BJ (cell line): ENCODE measurements at regions not wholly inside any gene's neighbourhood (a gene's known extent, or its start where the extent isn't known, plus 50 kb on each side); places are given as distances from the start of the nearest gene placed in this dataset.
"Not testable (repeated sequence)": the region's sequence is repeated elsewhere in the genome, so short reads cannot be mapped to it uniquely, and the experiment has no call there.

Experiments
- CTCF ChIA-PET: fragments of 350-600 bp; formaldehyde crosslinking; extraction: SDS; loops from one replicate; lab custom pipeline; 2021; ENCODE audit warnings: antibody characterized with exemption, inconsistent platforms; lab: Yijun Ruan, JAX
- POLR2A ChIA-PET: fragments of 300-600 bp; sonication (Branson Sonifier 250); formaldehyde crosslinking; extraction: SDS; loops from one replicate; lab custom pipeline; 2021; ENCODE audit warnings: antibody characterized with exemption; lab: Charles Lee
- DNase-seq: peaks from one replicate; pipeline ENCODE4 v3.0.0-alpha.2; 2011; ENCODE audit warnings: low read depth
- H3K27me3 ChIP-seq: 2 replicates; pipeline ENCODE4 v1.6.0; 2011; ENCODE audit warnings: low read length; ENCODE audit not compliant: control insufficient read depth, insufficient read depth
- H3K36me3 ChIP-seq: 2 replicates; pipeline ENCODE4 v1.5.1; 2011; ENCODE audit warnings: low read length; ENCODE audit not compliant: control insufficient read depth, insufficient read depth
- H3K4me3 ChIP-seq: 2 replicates; pipeline ENCODE4 v1.5.1; 2011; ENCODE audit warnings: low read depth, mild to moderate bottlenecking, control low read depth, low read length
- TF ChIP-seq, protein P1 (sequence below): IDR thresholded peaks from 2 replicates; pipeline ENCODE4 v1.5.1; 2011; ENCODE audit warnings: low read depth, mild to moderate bottlenecking, control low read depth, inconsistent platforms, low read length, moderate library complexity; ENCODE audit not compliant: insufficient read depth

- DNase-seq: no peak
- H3K27me3 ChIP-seq: no peaks in the 10 kb centered on the region
- no peaks in the 10 kb centered on the region for H3K36me3 ChIP-seq
- ChIA-PET CTCF (no interaction called here), POLR2A (no interaction called here)
- no peak overlapping the region for H3K4me3 ChIP-seq
- TF ChIP-seq, protein P1, sequence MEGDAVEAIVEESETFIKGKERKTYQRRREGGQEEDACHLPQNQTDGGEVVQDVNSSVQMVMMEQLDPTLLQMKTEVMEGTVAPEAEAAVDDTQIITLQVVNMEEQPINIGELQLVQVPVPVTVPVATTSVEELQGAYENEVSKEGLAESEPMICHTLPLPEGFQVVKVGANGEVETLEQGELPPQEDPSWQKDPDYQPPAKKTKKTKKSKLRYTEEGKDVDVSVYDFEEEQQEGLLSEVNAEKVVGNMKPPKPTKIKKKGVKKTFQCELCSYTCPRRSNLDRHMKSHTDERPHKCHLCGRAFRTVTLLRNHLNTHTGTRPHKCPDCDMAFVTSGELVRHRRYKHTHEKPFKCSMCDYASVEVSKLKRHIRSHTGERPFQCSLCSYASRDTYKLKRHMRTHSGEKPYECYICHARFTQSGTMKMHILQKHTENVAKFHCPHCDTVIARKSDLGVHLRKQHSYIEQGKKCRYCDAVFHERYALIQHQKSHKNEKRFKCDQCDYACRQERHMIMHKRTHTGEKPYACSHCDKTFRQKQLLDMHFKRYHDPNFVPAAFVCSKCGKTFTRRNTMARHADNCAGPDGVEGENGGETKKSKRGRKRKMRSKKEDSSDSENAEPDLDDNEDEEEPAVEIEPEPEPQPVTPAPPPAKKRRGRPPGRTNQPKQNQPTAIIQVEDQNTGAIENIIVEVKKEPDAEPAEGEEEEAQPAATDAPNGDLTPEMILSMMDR: no peak
Measured at GRCh38 chr1:70790232-70790923, 257.2 kb downstream of the PTGER3 start.

- H3K27me3 ChIP-seq, DNase-seq, POLR2A ChIA-PET, H3K36me3 ChIP-seq, CTCF ChIA-PET, H3K4me3 ChIP-seq: not testable (repeated sequence)
Measured at GRCh38 chr1:70795064-70795463, 252.6 kb downstream of the PTGER3 start.

- H3K36me3 ChIP-seq, H3K4me3 ChIP-seq, H3K27me3 ChIP-seq, CTCF ChIA-PET, POLR2A ChIA-PET, DNase-seq: not testable (repeated sequence)
Measured at GRCh38 chr1:70796298-70796697, 251.3 kb downstream of the PTGER3 start.

DNA sequence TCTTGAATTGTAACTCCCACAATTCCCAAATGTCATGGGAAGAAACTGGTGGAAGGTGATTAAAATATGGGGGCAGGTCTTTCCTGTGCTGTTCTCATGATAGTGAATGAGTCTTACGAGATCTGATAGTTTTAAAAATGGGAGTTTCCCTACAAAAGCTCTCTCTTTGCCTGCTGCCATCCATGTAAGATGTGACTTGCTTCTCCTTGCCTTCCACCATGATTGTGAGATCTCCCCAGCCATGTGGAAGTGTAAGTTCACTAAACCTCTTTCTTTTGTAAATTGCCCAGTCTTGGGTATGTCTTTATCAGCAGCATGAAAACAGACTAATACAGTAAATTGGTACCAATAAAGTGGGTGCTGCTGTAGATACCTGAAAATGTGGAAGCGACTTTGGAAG lies 245.0 kb downstream of the PTGER3 start:
- CTCF ChIA-PET, DNase-seq, POLR2A ChIA-PET, H3K27me3 ChIP-seq, H3K36me3 ChIP-seq, H3K4me3 ChIP-seq: not testable (repeated sequence)

GRCh38 chr1:70805641-70806040 lies 242.0 kb downstream of the PTGER3 start:
- TF ChIP-seq, protein P1: no peak
- CTCF ChIA-PET: no interaction called here
- Histone ChIP-seq H3K36me3 (no peaks in the 10 kb centered on the region), H3K4me3 (no peak overlapping the region), H3K27me3 (no peaks in the 10 kb centered on the region)
- DNase-seq: no peak
- POLR2A ChIA-PET: no interaction called here

GRCh38 chr1:70807088-70807664 lies 240.4 kb downstream of the PTGER3 start:
- no peaks in the 10 kb centered on the region for H3K27me3 ChIP-seq
- POLR2A ChIA-PET: no interaction called here

More at GRCh38 chr1:70807088-70807664, 240.4 kb downstream of the PTGER3 start:
- CTCF ChIA-PET: interaction anchor here (0.6 kb wide), 1 partner anchor 62 kb away, joined by 6 read pairs; no protein-coding TSS in a partner anchor
- no peak overlapping the region for H3K4me3 ChIP-seq
- TF ChIP-seq, protein P1: no peak
- H3K36me3 ChIP-seq: no peaks in the 10 kb centered on the region
- DNase-seq: no peak
